ENCODE measurements at regions not wholly inside any gene's neighbourhood (a gene's known extent, or its start where the extent isn't known, plus 50 kb on each side); places are given as distances from the start of the nearest gene placed in this dataset.
"Not testable (repeated sequence)": the region's sequence is repeated elsewhere in the genome, so short reads cannot be mapped to it uniquely, and the experiment has no call there.

DNA sequence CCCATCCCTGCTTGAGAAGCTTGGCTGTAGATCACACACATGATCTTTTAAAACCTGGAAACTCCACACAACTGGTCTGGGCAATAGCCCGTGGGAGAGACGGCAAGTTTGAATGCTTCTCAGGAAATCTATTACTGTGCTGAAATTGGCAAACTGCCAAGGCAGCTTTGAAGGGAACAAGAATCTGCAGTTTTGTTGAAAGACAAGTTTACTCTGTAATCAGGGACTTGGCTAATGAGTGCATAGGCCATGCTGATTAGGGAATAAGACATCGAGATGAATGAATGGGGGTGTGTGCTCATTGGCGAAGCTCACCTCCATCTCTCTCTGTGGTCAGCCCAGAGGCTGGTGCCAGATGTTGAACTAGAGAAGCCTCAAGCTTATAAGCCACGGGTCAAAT, 218.8 kb downstream of the HIPK3 start:
- DNase-seq (ENCODE audit: low read depth in 1 of 2, low spot score in 1 of 2) = no peak

GRCh38 chr11:33474866-33475265, 217.7 kb downstream of the HIPK3 start:
- no peak for DNase-seq (ENCODE audit: low read depth in 1 of 2, low spot score in 1 of 2)

- no peak for DNase-seq (ENCODE audit: low read depth in 1 of 2, low spot score in 1 of 2)
These were observed 214.4 kb downstream of the HIPK3 start for GRCh38 chr11:33471541-33471940.

GRCh38 chr11:33467966-33468365, 210.8 kb downstream of the HIPK3 start:
- DNase-seq (ENCODE audit: low read depth in 1 of 2, low spot score in 1 of 2) = no peak

GRCh38 chr11:33463059-33463458, 205.9 kb downstream of the HIPK3 start:
- no peak for DNase-seq (ENCODE audit: low read depth in 1 of 2, low spot score in 1 of 2)

GRCh38 chr11:33461369-33462125, 204.4 kb downstream of the HIPK3 start:
- no peak for DNase-seq (ENCODE audit: low read depth in 1 of 2, low spot score in 1 of 2)

DNA sequence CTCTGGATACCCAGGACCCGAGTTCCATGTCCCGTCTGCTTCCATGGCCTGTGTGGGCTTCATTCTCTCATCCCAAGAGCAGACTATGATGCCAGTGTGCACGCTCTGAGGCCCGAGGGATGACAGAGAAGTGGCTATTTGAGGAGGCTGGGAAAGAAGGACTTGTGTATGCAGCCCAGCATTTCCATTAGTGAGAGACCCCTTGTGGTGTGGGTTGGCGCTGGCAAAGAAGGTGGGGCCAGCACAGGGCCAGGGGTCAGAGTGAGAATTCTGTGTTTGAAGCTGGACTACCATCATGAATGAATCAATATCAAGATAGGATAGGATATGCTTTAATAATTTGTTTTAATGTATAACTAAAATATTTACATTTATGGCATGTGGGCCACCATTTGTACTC, 200.8 kb downstream of the HIPK3 start:
- no peak for DNase-seq (ENCODE audit: low read depth in 1 of 2, low spot score in 1 of 2)

DNA sequence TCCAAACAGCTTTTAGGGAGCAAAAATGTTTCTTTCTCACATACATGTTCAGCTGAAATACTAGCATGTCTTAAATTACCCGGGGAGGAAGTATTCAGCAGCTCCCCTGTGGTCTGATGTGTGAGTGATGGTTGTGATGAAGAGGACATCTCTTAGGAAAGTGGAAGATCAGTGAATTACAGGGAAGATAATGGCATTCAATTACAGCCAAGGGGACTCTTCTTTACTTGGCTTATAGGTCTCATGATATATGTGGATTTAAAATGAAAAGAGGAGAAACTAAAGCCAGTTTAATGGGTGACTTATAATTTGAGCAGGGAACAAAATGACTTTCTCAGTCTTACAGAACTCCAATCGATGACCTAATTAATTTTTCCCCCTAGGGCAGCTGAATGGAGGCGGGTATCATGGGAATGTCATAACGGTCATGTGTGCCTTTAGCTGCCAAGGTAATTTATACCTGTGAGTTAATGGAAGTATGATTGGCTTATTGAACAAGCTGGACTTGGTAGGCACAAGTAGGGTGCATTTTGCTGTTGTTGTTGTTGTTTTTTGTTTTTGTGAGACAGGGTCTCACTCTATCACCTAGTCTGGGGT, 198.8 kb downstream of the HIPK3 start:
- no peak for DNase-seq (ENCODE audit: low read depth in 1 of 2, low spot score in 1 of 2)

DNA sequence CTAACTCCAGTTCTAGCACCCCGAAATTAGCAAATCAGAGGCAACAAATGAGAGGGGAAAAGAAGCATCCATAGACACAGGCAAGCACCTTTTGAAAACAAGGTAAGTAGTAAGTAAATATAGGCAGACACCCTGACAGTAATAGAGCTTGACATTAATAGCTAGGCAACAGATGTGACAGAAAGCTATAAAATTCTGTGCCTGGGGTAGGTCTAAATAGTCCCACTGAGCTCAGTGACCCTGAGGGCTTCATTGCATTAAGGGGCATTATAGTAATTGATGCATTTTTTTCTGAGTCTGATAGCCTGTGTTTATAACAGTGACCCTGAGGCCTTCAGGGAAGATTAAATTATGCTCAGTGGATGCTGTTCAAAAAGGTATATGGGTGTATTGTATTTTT, 197.1 kb downstream of the HIPK3 start:
- no peak for DNase-seq (ENCODE audit: low read depth in 1 of 2, low spot score in 1 of 2)

DNA sequence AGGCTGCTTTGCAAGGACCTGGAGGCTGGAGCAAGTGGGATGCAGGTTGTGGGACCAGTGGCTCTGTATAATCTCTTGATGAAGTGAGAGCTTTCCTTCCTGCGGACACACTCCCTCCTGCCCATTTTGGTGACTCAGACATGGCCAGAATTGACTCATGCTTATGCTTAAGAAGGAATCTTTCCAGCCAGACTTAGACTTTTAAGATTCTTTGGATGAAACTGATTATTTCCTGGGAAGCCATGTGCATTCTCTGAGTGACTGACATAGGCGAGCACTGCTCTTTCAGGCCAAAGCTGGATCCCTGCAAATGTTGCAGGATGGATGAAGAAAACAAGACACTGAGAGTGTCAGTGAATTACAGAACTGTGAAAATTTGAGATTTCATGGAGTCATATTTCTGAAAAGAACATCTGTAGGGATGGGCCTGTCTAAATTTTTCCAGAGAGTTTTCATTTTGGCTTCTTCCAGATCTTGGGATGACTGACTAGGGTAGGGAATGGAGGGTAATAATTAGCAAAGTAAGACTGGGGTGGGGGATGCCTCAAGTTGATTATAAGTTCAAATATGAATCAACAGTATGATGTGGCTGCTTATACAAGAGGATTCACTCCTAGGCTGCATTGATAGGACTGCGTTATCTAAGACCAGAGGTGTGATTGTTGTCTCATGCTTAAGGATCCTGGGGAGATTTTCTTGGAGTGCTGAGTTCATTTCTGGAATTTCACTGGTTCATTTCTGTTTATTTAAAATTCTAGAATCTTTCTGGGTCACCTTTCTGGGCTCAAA, 195.8 kb downstream of the HIPK3 start:
- DNase-seq (ENCODE audit: low read depth in 1 of 2, low spot score in 1 of 2) = no peak

GRCh38 chr11:33451364-33451763, 194.2 kb downstream of the HIPK3 start:
- no peak for DNase-seq (ENCODE audit: low read depth in 1 of 2, low spot score in 1 of 2)

- DNase-seq (ENCODE audit: low read depth in 1 of 2, low spot score in 1 of 2) = no peak
These were observed 192.6 kb downstream of the HIPK3 start for GRCh38 chr11:33449798-33450197.

DNA sequence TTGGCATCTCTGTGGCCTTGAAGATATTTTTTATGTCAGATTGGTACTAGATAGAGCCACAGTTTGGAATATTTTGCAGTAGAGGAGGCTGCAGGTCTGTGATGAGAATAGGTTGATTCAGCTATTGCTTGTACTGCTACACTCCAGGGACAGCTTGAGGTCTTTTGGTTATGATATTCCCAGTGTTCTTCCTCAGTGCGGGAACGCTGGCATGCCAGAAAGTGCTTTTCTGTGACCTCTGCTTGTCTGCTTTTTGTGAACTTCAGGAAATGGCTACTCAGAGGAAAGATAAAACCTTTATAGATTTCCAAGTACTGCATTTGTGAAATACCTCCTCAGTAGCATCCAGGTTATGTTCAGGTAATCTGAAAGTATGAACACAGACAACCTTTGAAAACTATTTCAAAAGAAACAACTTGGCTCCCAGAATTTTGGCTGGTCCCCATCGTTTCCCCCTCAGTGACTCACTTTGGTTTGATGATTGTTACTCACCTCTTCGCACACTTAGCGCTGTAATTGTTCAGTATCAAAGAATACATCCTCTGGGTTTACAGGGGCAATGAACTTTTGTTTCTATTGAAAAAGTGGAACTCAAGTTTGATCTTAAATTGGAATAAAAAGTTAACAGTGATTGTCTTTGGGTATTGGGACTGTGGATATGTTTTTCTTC, 191.4 kb downstream of the HIPK3 start:
- DNase-seq (ENCODE audit: low read depth in 1 of 2, low spot score in 1 of 2) = no peak

GRCh38 chr11:33445761-33446161, 188.6 kb downstream of the HIPK3 start:
- DNase-seq (ENCODE audit: low read depth in 1 of 2, low spot score in 1 of 2) = no peak

DNA sequence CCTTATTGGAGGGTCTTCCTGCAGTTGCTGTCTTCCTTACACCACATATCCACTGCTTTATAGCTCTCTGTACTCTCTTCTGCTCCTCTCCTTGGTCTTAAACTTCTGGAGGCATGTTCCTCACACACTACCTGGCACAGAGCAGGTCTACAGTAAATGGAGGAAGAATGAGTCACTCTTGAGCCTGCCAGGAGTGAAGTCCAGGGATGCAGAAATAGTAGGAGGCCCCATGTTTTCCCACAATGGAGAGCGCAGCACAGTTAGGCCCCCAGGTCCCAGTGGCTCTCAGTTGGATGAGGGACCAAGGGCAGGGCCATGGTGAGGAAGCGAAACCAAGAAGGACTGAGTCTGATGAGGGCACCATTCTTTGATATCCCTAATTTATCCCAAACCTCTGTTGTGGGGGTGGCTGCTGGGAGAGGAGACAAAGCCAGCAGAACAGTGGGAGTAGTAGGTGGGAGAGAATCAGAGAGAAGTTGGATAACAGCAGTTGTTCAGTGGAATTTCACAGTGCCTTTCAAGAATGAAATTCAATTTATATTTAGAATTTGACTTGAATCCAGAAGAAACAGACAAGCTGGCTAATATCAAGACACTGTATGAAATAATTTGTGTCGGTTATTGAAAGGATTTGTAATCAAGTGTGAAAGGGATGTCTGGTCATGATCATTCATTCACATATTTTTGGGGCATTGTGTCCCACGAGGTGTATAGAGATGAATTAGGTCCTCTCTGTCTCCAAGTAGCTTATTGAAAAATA, 187.8 kb downstream of the HIPK3 start:
- no peak for DNase-seq (ENCODE audit: low read depth in 1 of 2, low spot score in 1 of 2)

DNA sequence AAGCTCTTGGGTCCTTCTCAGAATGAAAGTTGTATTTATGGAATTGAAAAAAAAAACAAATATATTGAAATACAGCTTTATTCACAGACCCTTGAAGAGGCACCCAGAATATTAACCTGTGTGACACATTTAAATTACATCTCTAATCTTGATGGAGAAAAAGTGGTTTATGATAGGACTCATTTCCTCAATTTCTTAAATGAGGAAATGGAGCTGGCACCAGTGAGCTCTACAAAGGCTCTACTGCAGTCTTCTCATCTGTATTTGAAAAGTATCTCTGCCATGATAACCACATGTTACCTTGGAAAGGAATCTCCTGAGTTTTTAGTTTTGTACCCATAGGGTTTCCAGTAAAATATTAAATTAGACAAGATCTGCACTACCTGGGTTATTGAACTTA, 186.5 kb downstream of the HIPK3 start:
- no peak for DNase-seq (ENCODE audit: low read depth in 1 of 2, low spot score in 1 of 2)

- no peak for DNase-seq (ENCODE audit: low read depth in 1 of 2, low spot score in 1 of 2)
These were observed 181.1 kb downstream of the HIPK3 start for GRCh38 chr11:33438301-33438700.

DNA sequence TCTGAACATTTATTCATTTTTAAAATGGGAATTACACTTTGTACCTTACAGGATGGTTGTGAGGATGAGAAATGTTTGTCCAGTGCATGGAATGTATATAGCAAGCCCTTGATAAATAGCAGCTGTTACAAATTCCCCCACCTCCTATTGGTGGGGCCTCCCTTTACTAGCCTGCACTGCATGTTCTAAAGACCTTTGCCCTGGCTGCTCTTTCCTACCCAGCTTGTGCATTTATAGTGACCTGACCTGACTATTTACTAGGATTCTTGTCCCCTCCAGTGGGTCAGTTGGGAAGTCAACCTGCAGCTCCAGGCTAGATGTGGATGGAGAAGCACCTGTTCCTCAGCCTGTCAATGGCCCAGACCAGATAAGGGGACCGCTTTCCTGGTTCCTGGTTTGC, 180.3 kb downstream of the HIPK3 start:
- DNase-seq (ENCODE audit: low read depth in 1 of 2, low spot score in 1 of 2) = no peak

DNA sequence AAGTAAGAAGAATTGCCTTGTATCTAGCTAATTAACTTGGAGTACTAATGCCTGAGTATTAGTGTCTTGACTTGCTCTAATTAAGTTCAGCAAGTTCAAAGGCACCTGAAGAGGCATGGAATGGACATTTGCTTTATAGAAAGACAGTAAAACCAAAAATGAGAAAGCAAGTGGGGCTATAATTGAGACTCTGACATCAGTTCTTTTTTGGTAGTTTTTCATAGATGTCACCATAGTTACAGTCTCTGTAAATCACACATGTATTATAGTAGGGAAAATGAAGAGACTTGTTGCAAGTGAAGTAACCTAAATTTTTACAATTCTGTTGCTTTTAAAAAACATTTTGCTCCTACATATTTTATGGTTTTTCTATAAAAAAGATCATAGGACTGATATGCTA, 178.0 kb downstream of the HIPK3 start:
- DNase-seq (ENCODE audit: low read depth in 1 of 2, low spot score in 1 of 2) = no peak

GRCh38 chr11:33434294-33434693, 177.1 kb downstream of the HIPK3 start:
- no peak for DNase-seq (ENCODE audit: low read depth in 1 of 2, low spot score in 1 of 2)

GRCh38 chr11:33428435-33428834, 171.3 kb downstream of the HIPK3 start:
- DNase-seq (ENCODE audit: low read depth in 1 of 2, low spot score in 1 of 2) = not testable (repeated sequence)

All from activated CD4-positive, alpha-beta T cell treated with anti-CD3 and anti-CD28 coated beads, Interleukin-2, amount 50 U/mL, for 24 hours (primary cell).